Skeletal muscle tissue (tissue), 3 donors: ENCODE measurements at regions not wholly inside any gene's neighbourhood (a gene's known extent, or its start where the extent isn't known, plus 50 kb on each side); places are given as distances from the start of the nearest gene placed in this dataset.

Source experiments
- H3K27ac ChIP-seq: one replicate; pipeline ENCODE4 v1.7.0; 2013; ENCODE audit warnings: mild to moderate bottlenecking, low read depth, low read length, inconsistent platforms
- H3K27me3 ChIP-seq, 3 donors: one replicate each; pipeline ENCODE4 v1.7.0; 2013; ENCODE audit warnings: low read length in 3 of 3; ENCODE audit not compliant: control insufficient read depth in 3 of 3, insufficient read depth in 3 of 3
- H3K36me3 ChIP-seq, 3 donors: one replicate each; pipeline ENCODE4 v1.7.0; 2013; ENCODE audit warnings: low read length in 3 of 3; ENCODE audit not compliant: control insufficient read depth in 3 of 3, insufficient read depth in 3 of 3
- H3K4me1 ChIP-seq, 3 donors: one replicate each; pipeline ENCODE4 v1.7.0; 2013; ENCODE audit warnings: low read length in 3 of 3, mild to moderate bottlenecking in 3 of 3; ENCODE audit not compliant: control insufficient read depth in 3 of 3, insufficient read depth in 3 of 3
- H3K4me3 ChIP-seq, 3 donors: one replicate each; pipeline ENCODE4 v1.7.0; 2013; ENCODE audit warnings: low read length in 3 of 3
- H3K9ac ChIP-seq, 3 donors: one replicate each; pipeline ENCODE4 v1.7.0; 2013; ENCODE audit warnings: low read length in 3 of 3, mild to moderate bottlenecking in 3 of 3, moderate library complexity in 2 of 3, low read depth in 1 of 3
- H3K9me3 ChIP-seq, 3 donors: one replicate each; pipeline ENCODE4 v1.7.0; 2013; ENCODE audit warnings: low read length in 3 of 3; ENCODE audit not compliant: control insufficient read depth in 3 of 3
- donor health status: Osteomylitis.

DNA sequence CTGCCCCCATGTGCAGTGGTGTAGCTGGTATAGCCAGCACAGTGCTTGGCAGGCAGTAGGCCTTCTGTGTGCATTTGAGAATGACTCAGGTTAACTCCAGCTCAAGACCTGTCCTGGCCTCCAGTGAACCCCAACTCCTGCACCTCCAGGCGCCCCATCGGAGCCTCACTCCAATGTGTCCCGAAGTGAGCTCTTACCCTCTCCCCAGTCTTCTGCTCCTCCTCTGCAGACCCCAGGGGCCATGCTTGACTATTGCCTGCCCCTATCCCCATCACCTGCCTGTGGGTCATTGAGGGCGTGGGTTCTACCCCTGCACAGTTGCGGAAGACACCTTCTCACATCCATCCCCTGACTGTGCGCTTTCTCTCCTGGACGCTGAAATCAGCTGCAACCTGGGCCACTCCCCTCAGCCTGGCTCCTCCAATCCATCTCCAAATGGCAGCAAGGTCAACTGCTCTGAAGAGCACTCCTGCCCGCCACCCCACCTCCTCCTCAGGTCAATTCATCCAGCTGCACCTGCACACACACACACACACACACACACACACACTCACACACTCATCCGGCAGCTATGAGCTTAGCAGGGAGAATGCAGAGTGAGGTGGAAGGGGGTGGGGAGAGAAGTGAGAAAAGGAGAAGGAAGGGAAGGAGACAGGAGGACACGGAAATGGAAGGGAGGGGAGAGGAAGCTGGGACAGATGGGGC lies 130.3 kb upstream of the GLI2 start:
- Histone ChIP-seq H3K36me3 (no peaks in the 10 kb centered on the region), H3K9me3 (no peaks in the 10 kb centered on the region), H3K4me3 (no peak overlapping the region), H3K9ac (no peak overlapping the region), H3K27me3 (peaks cover 0 to 28% (median 21%) of the 10 kb centered on the region in 3 donors), H3K4me1 (no peaks in the 10 kb centered on the region), H3K27ac (no peak overlapping the region)

GRCh38 chr2:120606280-120606679 lies 129.4 kb upstream of the GLI2 start:
- H3K9ac ChIP-seq: no peak overlapping the region
- H3K4me1 ChIP-seq: no peaks in the 10 kb centered on the region
- no peak overlapping the region for H3K27ac ChIP-seq
- H3K4me3 ChIP-seq: no peak overlapping the region
- no peaks in the 10 kb centered on the region for H3K9me3 ChIP-seq
- peaks cover 0 to 29% (median 21%) of the 10 kb centered on the region in 3 donors for H3K27me3 ChIP-seq
- no peaks in the 10 kb centered on the region for H3K36me3 ChIP-seq

GRCh38 chr2:120606931-120607330 lies 128.7 kb upstream of the GLI2 start:
- Histone ChIP-seq H3K9ac (no peak overlapping the region), H3K27me3 (peaks cover 0 to 32% (median 21%) of the 10 kb centered on the region in 3 donors), H3K4me1 (no peaks in the 10 kb centered on the region), H3K36me3 (no peaks in the 10 kb centered on the region), H3K4me3 (no peak overlapping the region), H3K9me3 (no peaks in the 10 kb centered on the region), H3K27ac (no peak overlapping the region)

DNA sequence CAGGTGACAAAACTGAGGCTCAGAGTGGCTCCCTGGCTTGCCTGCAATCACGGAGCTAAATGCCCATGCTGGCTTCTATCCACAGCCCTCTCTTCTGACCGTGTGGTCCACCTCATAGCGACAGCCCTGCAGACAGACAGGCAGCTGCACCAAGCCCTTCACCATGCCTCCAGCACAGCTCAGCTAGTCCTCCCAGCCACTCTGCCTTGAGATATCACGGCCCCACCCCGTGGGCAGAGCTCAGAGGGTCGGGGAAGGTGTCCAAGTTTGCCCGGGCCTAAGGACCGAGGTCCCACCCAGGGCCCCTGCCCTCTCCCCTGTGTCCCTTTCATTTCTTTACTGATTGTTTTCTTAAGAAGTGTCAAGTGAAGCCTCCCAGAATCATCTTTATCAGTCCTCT lies 128.2 kb upstream of the GLI2 start:
- Histone ChIP-seq H3K27me3 (peaks cover 0 to 32% (median 21%) of the 10 kb centered on the region in 3 donors), H3K9me3 (no peaks in the 10 kb centered on the region), H3K9ac (no peak overlapping the region), H3K4me3 (no peak overlapping the region), H3K4me1 (no peaks in the 10 kb centered on the region), H3K36me3 (no peaks in the 10 kb centered on the region), H3K27ac (no peak overlapping the region)

DNA sequence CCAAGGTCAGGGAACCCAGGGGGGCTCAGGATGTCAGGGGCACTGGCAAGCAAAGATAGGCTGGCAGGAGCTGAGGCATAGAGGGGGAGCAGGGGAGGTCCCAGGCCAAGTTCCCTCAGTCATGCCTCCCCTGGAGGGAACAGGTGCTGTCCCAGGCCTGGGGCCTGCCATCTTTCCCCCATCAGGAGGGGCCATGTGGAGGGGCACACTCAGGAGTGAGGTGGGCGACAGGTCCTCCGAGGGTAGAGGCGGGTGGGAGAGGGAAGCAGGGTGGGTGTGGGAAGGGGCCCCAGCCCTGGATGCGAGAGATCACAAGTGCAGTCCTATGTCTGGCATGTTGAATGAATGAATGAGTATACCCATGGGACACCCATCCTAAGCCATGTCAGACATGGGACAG lies 127.7 kb upstream of the GLI2 start:
- H3K27me3 ChIP-seq: peaks cover 0 to 32% (median 21%) of the 10 kb centered on the region in 3 donors
- no peaks in the 10 kb centered on the region for H3K9me3 ChIP-seq
- H3K9ac ChIP-seq: no peak overlapping the region
- no peaks in the 10 kb centered on the region for H3K4me1 ChIP-seq
- H3K27ac ChIP-seq: no peak overlapping the region
- H3K36me3 ChIP-seq: no peaks in the 10 kb centered on the region
- no peak overlapping the region for H3K4me3 ChIP-seq

- H3K9ac ChIP-seq: no peak overlapping the region
- H3K4me1 ChIP-seq: no peaks in the 10 kb centered on the region
- no peak overlapping the region for H3K4me3 ChIP-seq
- H3K9me3 ChIP-seq: no peaks in the 10 kb centered on the region
- H3K27ac ChIP-seq: no peak overlapping the region
- H3K27me3 ChIP-seq: peaks cover 0 to 27% (median 25%) of the 10 kb centered on the region in 3 donors
- no peaks in the 10 kb centered on the region for H3K36me3 ChIP-seq
These were observed 125.8 kb upstream of the GLI2 start for GRCh38 chr2:120609826-120610395.

GRCh38 chr2:120611016-120611415 lies 124.7 kb upstream of the GLI2 start:
- Histone ChIP-seq H3K4me3 (no peak overlapping the region), H3K36me3 (no peaks in the 10 kb centered on the region), H3K4me1 (no peaks in the 10 kb centered on the region), H3K9me3 (no peaks in the 10 kb centered on the region), H3K27me3 (peaks cover 0 to 22% (median 18%) of the 10 kb centered on the region in 3 donors), H3K27ac (no peak overlapping the region), H3K9ac (no peak overlapping the region)

GRCh38 chr2:120611961-120612360 lies 123.7 kb upstream of the GLI2 start:
- no peak overlapping the region for H3K9ac ChIP-seq
- no peaks in the 10 kb centered on the region for H3K9me3 ChIP-seq
- no peaks in the 10 kb centered on the region for H3K36me3 ChIP-seq
- peaks cover 0 to 17% (median 11%) of the 10 kb centered on the region in 3 donors for H3K27me3 ChIP-seq
- H3K4me1 ChIP-seq: peaks cover 0 to 1% (median 0%) of the 10 kb centered on the region in 3 donors
- H3K4me3 ChIP-seq: no peak overlapping the region
- H3K27ac ChIP-seq: no peak overlapping the region

DNA sequence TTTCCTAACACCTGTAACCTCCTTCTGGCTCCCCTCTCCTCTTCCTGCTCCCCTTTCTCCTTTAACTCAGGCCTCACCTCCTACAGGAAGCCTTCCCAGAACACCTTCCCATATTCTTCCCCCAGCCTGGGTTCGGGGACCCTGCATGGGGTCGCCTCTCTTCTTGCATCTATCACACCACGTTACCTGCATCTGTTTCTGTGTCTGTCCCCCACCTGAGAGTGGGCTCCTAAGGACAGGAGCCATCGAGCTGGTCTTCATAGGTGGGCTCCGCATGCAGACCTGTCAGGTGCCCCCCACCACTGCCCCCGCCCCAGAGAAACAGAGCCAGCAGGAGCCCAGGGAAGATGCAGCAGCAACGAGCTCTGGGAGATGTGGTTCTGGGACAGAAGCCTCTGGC lies 123.2 kb upstream of the GLI2 start:
- H3K4me3 ChIP-seq: no peak overlapping the region
- H3K27me3 ChIP-seq: peaks cover 0 to 15% (median 6%) of the 10 kb centered on the region in 3 donors
- H3K9ac ChIP-seq: no peak overlapping the region
- H3K4me1 ChIP-seq: peaks cover 0 to 4% (median 0%) of the 10 kb centered on the region in 3 donors
- H3K36me3 ChIP-seq: no peaks in the 10 kb centered on the region
- no peaks in the 10 kb centered on the region for H3K9me3 ChIP-seq
- H3K27ac ChIP-seq: no peak overlapping the region

DNA sequence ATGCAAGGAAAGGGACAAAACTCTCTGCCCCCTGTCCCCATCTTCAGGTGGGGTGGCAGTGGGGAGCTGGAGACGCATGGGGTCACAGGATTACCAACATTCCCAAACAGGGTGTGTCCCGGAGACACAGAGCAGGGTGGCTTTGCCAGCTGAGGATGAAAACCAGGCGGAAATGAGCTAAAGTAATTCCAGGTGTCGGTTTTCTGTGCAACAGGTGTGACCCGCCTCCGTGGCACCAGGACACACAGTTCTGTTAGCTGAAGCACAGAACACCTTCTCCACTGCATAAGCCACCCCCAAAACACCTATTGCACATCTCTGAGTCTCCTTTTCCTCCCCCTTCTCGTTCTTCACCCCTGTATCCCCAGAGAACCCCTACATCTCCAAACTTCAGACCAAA lies 122.7 kb upstream of the GLI2 start:
- H3K9ac ChIP-seq: no peak overlapping the region
- no peak overlapping the region for H3K4me3 ChIP-seq
- peaks cover 0 to 4% (median 0%) of the 10 kb centered on the region in 3 donors for H3K4me1 ChIP-seq
- no peak overlapping the region for H3K27ac ChIP-seq
- H3K36me3 ChIP-seq: no peaks in the 10 kb centered on the region
- no peaks in the 10 kb centered on the region for H3K9me3 ChIP-seq
- H3K27me3 ChIP-seq: peaks cover 0 to 13% (median 4%) of the 10 kb centered on the region in 3 donors
